NCI-H1048 (cell line): ENCODE measurements at regions not wholly inside any gene's neighbourhood (a gene's known extent, or its start where the extent isn't known, plus 50 kb on each side); places are given as distances from the start of the nearest gene placed in this dataset.

Source experiments
- DNase-seq: peaks from one replicate; lab custom pipeline; 2025; lab: John Stamatoyannopoulos, UW

DNA sequence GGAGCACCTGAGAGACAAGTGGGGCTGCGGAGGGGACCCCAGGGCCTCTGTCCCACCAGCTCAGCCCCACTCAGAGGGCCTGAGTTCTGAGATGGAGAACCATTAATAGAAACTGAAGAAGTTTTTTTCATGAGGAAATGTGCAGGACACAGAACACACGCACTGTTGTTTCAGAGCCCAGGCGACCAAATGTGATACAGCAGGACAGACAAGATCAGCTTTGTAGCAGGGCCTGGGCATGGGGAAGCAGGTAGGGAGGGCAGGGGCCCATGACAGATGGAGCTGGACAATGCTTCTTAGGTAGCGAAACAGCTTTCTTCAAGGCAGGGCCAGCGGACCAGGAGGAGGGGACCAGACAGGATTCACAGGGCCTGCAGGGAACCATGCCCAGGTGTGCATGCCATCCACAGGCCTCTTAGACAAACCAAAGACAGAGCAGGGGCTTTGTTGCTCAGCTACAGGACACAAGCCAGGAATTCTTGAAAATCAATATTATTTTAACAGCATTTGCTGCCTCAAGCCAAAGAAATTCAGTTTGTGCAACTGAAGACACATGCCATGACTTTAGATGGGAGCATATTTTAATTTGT, 252.8 kb upstream of the GYPC start:
- DNase-seq = no peak

- no peak for DNase-seq
These were observed 249.7 kb upstream of the GYPC start for GRCh38 chr2:126406267-126406666.

DNA sequence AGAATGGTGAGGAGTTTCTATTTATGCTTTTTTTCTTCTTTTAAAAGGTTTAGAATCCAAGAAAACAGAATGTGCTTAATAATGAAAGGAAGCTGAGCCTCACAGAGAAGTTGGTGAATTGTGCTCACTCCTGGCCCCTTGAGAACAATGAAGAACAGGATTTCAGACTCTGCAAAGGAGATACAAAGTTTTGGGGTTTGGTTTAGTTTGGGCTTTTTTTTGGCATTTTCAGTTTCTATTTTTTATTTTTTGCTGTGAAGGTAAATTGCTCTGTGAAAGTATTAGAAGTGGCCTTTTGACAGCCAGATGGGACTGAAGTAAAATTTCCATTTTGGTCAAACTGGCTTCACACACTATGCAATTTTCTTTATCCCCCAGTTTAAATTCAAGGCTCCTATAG, 247.3 kb upstream of the GYPC start:
- DNase-seq = no peak

- no peak for DNase-seq
These were observed 246.1 kb upstream of the GYPC start for GRCh38 chr2:126409850-126410249.

- no peak for DNase-seq
These were observed 242.9 kb upstream of the GYPC start for GRCh38 chr2:126413079-126413478.

GRCh38 chr2:126419403-126419802, 236.6 kb upstream of the GYPC start:
- no peak for DNase-seq

- DNase-seq = no peak
These were observed 230.0 kb upstream of the GYPC start for GRCh38 chr2:126425943-126426342.

- no peak for DNase-seq
These were observed 226.9 kb upstream of the GYPC start for GRCh38 chr2:126429103-126429502.

- DNase-seq = no peak
These were observed 224.8 kb upstream of the GYPC start for GRCh38 chr2:126431136-126431535.

DNA sequence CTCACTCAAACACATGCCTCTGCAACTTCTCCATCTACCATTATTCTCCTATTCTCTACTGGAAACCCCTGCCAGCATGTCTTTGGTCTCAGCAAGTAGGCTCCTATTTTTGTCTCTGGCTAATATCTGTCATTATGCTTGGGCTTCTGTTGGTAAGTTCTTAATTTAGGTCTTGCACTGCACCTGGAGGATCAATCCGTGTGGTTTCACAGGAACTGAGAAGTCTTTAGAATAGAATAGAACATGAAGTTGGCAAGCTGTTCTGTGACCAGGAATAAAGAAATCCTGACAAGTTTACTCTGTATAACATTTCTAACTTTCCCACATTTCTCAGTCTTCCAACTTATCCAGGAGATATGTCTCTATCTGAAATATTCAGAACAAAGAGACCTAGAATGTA, 219.5 kb upstream of the GYPC start:
- DNase-seq = no peak

DNA sequence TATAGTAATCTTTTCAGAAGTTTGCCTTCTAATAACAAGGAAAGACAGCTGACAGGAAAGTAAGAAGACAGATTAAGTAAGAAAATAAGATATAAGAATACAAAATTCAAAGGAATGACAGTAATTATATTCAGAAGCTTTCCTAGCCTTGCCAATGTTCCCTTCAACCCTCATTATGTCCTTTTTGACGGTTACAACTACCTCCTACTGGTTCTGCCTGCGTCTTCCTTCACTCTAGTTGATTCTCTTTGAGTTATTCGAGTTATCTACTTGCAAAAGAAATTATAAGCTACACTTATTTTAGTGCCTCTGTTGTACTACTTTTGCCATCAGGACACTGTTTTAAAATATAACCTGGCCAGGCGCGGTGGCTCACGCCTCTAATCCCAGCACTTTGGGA, 218.9 kb upstream of the GYPC start:
- no peak for DNase-seq

DNA sequence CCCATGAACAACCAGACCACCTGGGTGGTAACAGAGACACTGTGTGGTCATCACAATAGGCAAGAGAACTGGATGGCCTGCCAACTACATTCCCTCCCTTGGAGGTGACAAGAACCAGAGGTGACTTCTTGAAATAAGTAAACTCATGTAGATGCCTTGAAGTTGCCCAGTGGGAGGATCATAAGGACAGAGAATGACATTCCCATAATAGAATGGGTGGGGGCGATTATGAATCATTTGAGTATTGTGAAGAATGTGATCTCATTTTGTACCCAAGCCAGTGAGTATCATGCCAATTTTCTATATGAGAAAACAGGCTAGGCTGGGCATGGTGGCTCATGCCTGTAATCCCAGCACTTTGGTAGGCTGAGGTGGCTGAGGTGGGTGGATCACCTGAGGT, 211.4 kb upstream of the GYPC start:
- DNase-seq = no peak

GRCh38 chr2:126446106-126446695, 209.8 kb upstream of the GYPC start:
- no peak for DNase-seq

GRCh38 chr2:126448611-126449010, 207.3 kb upstream of the GYPC start:
- no peak for DNase-seq

DNA sequence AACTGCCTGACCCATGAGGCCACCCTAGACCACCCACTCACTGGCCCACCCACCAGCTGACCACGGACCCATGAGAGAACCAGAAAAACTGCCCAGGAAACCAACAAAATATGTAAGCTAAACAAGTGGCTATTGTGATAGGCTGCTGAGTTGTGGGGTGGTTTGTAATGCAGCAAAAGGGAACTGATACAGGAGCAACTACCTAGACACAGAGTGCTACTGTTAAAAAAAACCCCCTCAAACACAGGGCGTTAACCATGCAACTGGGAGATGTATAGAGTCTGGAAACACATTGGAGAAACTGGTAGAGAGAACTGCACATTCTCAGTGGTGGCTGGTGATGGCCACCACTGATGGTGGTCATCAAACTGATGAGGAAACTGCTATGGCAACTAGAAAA, 206.3 kb upstream of the GYPC start:
- DNase-seq = no peak

DNA sequence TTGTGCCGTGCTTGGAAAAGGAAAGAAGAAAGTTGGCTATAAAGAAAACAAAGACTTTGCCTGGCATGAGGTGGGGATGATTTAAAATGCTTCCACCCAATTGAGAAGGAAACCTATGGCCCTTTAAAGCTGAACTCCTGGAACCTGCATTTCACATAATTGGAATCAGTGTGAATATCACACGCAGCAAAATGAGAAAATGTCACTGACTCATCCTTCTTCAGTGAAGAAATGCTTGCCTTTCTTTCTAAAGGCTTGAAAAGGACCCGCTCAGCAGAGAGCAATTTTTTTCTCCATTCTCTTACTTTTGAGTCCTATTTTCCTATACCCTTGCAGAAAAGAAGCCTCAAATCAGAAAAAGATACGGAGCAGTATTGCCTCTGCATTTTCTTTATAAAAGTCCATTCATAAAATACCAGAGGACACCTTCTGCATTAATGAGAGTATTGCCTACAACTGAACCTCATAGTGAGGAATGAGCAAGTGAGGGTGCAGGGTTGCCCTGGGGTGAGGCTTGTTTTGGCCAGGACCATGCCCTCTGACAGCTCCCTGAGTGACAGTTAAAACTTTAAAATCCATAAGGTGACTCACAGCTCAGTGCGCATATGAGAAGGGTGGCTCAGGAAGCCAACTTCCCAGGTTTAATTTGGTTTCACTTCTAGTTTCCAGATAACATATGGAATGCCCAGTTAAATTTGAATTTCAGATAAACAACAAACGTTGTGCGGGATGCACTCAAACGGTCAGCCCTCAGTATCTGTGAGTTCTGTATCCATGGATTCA, 191.9 kb upstream of the GYPC start:
- no peak for DNase-seq

DNA sequence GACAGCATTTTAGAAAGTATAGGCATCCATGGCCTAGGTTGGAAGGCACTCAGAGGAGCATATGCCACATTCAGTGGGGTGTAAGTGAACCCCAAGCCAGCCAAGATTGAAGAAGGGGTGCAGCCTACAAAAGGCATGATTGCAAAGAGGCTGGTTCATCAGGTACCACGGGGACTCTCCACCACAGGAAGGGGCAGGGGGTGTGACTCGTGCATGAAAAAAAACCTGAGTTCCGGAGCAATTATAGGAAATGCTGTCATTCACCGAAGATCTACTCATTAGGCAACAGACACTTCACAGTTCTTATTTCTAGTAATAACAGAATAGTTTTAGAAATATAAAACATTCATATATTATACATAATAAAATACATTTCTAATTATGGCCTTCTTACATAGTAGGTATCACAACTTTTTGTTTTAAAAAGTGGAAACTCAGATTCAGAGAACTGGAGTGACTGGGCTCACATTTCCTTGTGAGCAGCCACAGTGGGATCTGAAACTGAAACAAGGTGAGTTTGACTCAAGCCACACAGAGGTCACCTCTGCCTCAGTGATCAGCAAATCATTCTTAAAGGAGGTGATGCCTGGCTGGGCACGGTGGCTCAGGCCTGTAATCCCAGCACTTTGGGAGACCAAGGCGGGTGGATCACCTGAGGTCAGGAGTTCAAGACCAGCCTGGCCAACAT, 188.4 kb upstream of the GYPC start:
- no peak for DNase-seq

- no peak for DNase-seq
These were observed 180.9 kb upstream of the GYPC start for GRCh38 chr2:126475031-126475430.

DNA sequence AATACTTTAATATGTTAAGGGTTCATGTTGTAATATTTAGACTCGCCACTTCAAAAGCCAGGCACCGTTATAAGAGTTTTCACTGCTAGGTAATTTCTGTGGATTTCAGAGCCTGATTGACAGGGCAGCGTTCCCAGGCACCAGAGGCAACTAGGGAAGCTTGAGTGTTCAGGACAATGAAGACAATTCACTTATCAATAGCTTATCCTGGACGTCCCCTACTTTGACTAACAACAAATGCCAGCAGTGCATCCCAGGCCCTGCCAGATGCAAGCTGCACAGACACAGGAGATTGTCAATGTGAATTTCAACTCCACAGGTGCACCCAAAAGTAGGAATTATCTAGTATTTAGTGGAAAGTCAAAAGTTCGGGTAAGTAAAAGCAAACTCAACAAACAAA, 179.3 kb upstream of the GYPC start:
- DNase-seq = no peak

DNA sequence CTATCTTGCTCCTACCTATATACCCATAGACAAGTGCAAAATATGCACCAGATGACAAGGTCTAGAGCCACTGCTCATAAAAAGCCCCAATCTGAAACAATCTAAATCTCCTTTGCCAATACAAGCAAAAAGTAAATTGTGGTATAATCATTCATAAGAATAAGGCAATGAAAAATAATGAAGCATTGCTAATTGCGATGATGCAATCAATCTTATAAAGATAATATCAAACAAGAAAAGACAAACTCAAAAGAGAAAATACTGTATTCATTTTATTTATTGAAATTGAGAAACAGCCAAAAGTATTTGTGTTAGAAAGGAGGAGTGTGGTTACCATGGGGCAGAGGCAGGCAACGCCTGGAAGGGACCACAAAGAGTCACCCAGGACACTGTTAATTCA, 175.9 kb upstream of the GYPC start:
- DNase-seq = no peak

GRCh38 chr2:126482582-126483464, 173.1 kb upstream of the GYPC start:
- DNase-seq = no peak

DNA sequence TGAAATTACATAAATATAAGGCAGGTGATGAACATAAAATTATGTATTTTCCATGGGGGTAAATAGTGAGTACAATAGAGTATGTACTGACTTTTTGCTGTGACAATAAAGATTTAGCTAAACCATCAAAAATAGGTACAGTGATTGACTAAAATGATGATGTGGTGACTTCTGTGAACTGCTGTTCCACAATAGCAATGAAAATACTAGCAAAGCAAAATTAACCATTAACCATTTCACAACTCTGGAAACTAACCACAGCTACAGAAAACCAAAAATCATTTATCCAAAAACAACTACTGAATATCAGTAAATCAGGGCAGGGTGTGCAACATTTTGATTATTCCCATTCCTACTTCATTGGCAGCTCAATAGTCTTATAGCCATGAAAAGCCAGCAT, 161.4 kb upstream of the GYPC start:
- no peak for DNase-seq
